ENCODE measurements at regions not wholly inside any gene's neighbourhood (a gene's known extent, or its start where the extent isn't known, plus 50 kb on each side); places are given as distances from the start of the nearest gene placed in this dataset.

DNA sequence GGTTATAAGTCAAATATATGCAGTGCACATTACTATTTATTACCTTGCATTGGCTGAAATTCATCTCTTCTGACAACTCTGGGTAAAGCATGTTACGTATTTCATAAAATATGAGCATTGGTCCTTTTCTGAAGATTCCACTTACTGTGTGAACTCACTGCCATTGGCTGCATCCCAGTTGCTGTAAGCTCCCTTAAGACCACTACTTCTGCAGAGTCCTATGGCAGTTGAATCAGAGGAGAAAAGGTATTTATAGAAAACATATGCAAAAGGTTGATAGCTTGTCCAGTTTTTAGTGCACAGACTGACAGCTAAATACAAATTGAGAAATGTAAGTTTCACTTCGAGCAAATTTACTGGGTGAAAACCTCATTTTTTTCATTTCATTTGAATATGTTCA, 394.6 kb upstream of the ARRDC3 start:
- TF ChIP-seq POLR2A (IDR thresholded peaks at IDR 0.05; ENCODE audit: low read depth, low read length) (no peak), NRF1 (conservative IDR thresholded peaks at IDR 0.05; ENCODE audit: low read depth, low read length) (no peak), YY1 (IDR thresholded peaks at IDR 0.05; ENCODE audit: low read depth, low read length) (no peak), E2F8 (IDR thresholded peaks at IDR 0.05; ENCODE audit: low read depth, partially characterized antibody) (no peak), RFX5 (IDR thresholded peaks at IDR 0.05; ENCODE audit: low read depth, low read length) (no peak), BHLHE40 (IDR thresholded peaks at IDR 0.05; ENCODE audit: borderline replicate concordance in 1 of 2, low read depth in 2 of 2, low read length in 1 of 2) (no peak)
- TF ChIP-seq, protein P1, sequence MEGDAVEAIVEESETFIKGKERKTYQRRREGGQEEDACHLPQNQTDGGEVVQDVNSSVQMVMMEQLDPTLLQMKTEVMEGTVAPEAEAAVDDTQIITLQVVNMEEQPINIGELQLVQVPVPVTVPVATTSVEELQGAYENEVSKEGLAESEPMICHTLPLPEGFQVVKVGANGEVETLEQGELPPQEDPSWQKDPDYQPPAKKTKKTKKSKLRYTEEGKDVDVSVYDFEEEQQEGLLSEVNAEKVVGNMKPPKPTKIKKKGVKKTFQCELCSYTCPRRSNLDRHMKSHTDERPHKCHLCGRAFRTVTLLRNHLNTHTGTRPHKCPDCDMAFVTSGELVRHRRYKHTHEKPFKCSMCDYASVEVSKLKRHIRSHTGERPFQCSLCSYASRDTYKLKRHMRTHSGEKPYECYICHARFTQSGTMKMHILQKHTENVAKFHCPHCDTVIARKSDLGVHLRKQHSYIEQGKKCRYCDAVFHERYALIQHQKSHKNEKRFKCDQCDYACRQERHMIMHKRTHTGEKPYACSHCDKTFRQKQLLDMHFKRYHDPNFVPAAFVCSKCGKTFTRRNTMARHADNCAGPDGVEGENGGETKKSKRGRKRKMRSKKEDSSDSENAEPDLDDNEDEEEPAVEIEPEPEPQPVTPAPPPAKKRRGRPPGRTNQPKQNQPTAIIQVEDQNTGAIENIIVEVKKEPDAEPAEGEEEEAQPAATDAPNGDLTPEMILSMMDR (IDR thresholded peaks at IDR 0.05 in 2 of 3, conservative IDR thresholded peaks at IDR 0.05 in 1 of 3; ENCODE audit: control insufficient read depth in 2 of 3, extremely low read depth in 1 of 3, insufficient read depth in 1 of 3, low read depth in 3 of 3, low read length in 3 of 3), result no peak

All from GM12878 (cell line).